GM18519 (cell line): ENCODE measurements at regions not wholly inside any gene's neighbourhood (a gene's known extent, or its start where the extent isn't known, plus 50 kb on each side); places are given as distances from the start of the nearest gene placed in this dataset.
"Not testable (repeated sequence)": the region's sequence is repeated elsewhere in the genome, so short reads cannot be mapped to it uniquely, and the experiment has no call there.

Source experiments
- ATAC-seq: cut with Tn5 transposase; IDR thresholded peaks from one replicate; pipeline ENCODE4 v1.9.1; 2021; ENCODE audit warnings: mild to moderate bottlenecking, moderate library complexity; ENCODE audit not compliant: unreplicated experiment, low FRiP score

DNA sequence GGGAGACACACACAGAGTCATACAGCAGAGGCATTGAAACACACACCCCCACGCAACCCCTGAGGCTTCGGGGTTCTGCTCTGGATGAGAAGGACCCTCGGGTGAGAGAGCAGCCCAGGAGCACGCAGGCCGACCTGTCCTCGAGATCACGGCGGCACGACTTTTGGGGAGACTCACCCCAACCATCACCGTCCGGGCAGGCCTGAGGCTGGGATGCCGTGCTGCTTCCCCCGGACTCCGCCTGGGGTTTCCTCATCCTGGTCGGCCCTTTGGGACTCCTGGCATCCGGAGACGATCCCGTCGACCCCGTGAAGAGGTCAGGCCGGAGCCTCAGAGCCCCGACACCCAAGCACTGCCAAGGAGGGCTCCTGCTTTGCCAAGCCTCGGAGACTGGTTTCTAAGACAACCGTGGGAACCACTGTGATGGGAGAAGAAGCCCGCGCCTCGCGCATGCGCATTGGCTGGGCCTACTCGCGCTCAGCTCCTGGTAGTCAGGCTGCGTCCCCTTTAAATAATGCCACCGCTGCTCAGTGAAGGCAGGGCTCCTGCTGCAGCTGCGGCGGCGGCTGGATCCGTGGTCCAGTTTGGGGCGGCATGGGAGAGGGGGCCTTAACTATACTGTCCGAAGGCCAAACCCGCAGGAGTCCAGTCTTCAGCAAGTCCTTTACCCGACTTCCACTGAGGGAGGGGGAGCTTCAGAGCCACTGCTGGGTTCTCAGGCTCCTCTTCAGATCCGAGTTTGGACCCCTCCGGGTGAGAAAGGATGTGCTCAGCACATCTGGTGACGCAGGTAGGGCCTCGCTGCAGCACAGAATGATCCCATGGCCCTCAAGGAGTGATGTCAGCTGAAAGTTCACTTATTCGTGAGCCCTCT, 171.4 kb upstream of the ZNF337 start:
- no peak for ATAC-seq

DNA sequence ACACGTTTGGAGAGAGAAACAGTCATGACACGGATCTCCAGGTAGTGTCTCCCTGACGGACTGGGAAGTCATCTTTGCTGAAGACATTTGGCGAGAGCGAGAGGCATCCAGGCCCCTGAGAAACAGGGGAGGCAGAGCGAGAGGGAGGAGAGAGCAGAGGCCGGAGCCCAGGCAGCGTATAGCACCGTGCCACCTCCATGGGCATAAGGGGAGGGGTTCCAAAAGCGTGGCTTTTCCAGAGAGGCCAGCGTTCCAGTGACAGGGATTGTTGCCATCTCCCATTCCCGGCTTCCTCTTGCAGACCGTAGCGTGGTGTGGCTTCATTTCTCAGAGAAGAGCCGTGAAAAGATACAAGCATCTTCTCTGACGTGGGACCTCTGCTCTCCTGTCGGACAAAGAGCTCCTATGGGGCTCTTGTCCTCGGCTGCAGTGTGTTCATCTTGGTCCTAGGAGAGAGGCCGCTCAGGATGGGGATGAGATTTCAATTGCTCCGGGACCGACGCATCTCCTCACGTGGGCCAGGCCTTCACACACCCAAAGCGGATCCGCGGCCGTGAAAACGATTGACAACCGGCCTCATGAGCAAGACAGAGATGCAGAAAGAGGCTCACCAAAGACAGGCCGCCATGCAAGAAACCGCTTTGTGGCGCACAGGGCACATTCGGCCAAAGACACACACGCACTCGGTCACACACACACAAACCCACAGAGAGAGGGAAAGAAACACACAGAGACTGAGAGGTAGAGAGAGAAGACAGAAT, 170.5 kb upstream of the ZNF337 start:
- ATAC-seq = not testable (repeated sequence)

DNA sequence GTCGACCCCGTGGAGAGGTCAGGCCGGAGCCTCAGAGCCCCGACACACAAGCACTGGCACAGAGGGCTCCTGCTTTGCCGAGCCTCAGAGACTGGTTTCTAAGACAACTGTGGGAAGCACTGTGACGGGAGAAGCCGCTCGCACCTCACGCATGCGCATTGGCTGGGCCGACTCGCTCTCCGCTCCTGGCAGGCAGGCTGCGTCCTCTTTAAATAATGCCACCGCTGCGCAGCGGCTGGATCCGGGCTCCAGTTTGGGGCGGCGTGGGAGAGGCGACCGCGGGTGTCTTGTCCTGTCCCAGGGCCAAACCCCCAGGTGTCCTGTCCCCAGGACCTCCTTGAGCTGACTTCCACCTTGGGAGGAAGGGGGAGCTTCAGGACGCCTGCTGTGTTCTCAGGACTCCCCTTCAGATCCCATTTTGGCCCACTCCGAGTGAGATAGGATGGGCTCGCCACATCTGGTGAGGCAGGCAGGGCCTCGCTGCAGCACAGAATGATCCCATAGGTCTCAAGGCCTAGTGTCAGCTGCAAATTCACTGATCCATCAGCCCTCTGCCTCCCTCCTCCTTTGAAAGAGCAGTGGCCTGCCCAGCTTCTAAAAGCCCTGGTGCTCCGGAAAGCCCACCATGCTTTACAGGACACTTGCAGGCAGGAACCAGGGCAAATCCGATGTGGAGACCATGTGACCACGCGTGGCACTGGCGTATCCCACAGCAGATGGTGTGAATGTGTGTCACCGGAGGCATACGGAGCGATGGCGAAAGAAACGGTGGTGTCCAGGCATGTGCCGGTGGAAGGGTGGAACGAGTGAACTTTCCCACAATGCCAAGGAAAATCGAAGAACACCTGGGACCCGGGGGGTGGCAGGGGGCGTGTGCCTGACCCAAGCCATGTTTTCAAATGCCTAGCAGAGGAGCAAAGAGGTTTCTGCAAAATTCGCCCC, 169.3 kb upstream of the ZNF337 start:
- no peak for ATAC-seq

DNA sequence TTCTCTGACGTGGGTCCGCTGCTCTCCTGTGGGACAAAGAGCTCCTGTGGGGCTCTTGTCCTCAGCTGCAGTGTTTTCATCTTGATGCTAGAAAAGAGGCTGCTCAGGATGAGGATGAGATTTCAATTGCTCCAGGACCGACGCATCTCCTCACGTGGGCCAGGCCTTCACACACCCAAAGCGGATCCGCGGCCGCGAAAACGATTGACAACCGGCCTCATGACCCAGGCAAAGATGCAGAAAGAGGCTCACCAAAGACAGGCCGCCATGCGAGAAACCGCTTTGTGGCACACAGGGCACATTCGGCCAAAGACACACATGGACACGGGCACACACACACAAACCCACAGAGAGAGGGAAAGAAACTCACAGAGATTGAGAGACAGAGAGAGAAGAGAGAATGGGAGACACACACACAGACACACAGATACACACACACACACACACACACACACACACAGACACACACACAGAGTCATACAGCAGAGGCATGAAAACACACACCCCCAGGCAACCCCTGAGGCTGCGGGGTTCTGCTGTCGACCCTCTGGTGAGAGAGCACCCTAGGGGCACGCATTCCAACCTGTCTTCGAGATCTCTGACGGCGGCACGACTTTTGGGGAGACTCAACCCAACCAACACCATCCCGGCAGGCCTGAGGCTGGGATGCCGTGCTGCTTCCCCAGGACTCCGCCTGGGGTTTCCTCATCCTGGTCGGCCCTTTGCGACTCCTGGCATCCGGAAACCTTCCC, 168.5 kb upstream of the ZNF337 start:
- ATAC-seq = not testable (repeated sequence)

DNA sequence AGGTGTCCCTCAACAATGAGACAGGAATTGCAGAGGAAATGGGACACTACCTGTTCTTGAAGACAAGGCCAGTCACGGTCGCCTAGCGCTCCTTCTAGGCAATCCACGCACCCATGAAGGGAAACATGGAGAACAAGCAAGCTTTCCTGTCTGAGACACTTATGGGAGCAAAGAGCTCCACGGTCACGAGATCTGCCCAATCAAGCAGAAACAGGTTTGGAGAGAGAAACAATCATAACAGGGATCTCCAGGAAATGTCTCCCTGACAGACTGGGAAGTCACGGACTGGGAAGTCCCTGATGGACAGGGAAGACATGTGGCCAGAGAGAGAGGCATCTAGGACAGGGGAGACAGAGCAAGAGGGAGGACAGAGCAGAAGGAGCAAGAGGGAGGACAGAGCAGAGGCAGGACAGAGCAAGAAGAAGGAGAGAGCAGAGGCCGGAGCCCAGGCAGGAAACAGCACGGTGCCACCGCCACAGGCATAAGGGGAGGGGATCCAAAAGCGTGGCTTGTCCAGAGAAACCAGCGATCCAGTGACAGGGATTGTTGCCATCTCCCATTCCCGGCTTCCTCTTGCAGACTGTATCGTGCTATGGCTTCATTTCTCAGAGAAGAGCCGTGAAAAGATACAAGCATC, 167.8 kb upstream of the ZNF337 start:
- ATAC-seq = no peak

DNA sequence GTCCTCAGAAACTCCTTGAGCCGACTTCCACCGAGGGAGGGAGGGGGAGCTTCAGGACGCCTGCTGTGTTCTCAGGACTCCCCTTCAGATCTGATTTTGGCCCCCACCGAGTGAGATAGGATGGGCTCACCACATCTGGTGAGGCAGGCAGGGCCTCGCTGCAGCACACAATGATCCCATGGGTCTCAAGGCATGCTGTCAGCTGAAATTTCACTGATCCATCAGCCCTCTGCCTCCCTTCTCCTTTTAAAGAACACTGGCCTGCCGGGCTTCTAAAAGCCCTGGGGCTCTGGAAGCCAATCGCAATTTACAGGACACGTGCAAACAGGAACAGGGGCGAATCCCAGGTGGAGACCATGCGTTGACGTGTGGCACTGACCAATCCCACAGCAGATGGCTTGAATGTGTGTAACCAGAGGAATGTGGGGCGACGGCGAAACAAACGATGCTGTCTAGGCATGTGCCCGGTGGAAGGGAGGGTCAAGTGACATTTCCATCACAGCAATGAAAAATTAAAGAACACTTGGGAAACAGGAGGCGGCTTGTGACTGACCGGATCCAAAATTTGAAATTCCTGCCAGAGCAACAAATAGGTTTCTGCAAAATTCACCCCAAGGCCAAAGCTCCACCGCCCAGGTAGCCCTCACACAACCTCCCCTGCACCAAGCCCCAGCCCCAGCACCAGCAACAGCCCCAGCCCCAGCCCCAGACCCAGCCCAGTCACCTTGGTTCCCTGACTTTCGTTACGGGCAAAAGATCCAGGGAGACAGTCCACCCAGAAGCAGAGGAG, 167.1 kb upstream of the ZNF337 start:
- ATAC-seq = no peak

DNA sequence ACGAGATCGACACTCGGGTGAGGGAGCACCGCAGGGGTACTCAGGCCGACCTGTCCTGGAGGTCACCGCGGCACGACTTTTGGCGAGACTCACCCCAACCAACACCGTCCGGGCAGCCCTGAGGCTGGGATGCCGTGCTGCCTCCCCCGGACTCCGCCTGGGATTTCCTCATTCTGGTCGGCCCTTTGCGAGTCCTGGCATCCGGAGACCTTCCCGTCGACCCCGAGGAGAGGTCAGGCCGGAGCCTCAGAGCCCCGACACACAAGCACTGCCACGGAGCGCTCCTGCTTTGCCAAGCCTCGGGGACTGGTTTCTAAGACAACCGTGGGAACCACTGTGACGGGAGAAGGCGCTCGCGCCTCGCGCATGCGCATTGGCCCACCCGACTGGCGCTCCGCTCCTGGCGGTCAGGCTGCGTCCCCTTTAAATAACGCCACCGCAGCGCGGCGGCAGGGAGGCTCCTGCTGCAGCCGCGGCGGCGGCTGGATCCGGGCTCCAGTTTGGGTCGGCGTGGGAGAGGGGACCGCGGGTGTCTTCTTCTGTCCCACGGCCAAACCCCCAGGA, 166.4 kb upstream of the ZNF337 start:
- ATAC-seq = peak; percentile 60

DNA sequence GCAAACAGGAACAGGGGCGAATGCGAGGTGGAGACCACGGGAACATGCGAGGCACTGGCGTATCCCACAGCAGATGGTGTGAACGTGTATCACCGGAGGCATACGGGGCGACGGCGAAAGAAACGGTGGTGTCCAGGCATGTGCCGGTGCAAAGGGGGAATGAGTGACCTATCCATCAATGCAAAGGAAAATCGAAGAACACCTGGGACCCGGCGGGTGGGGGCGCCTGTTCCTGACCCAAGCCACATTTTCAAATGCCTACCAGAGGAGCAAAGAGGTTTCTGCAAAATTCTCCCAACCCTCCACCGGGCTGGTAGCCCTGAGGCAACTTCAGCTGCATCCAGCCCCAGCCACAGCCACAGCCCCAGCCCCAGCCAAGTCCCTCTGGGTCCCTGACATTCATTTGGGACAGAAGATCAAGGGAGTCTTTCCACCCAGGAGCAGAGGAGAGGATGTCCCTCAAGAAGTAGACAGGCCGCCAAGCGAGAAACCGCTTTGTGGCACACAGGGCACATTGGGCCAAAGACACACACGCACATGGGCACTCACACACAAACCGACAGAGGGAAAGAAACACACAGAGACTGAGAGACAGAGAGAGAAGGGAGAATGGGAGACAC, 164.0 kb upstream of the ZNF337 start:
- ATAC-seq = no peak

DNA sequence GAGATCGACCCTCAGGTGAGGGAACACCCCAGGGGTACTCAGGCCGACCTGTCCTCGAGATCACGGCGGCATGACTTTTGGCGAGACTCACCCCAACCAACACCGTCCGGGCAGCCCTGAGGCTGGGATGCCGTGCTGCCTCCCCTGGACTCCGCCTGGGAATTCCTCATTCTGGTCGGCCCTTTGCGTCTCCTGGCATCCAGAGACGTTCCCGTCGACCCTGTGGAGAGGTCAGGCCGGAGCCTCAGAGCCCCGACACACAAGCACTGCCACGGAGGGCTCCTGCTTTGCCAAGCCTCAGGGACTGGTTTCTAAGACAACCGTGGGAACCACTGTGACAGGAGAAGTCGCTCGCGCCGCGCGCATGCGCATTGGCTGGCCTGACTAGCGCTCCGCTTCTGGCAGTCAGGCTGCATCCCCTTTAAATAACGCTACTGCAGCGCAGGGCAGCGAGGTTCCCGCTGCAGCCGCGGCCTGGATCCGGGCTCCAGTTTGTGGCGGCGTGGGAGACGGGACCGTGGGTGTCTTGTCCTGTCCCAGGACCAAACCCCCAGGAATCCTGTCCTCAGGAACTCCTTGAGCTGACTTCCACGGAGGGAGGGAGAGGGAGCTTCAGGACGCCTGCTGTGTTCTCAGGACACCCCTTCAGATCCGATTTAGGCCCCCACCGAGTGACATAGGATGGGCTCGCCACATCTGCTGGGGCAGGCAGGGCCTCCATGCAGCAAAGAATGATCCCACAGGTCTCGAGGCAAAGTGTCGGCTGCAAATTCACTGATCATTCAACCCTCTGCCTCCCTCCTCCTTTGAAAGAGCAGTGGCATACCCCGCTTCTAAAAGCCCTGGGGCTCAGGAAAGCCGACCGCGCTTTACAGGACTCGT, 163.2 kb upstream of the ZNF337 start:
- no peak for ATAC-seq

DNA sequence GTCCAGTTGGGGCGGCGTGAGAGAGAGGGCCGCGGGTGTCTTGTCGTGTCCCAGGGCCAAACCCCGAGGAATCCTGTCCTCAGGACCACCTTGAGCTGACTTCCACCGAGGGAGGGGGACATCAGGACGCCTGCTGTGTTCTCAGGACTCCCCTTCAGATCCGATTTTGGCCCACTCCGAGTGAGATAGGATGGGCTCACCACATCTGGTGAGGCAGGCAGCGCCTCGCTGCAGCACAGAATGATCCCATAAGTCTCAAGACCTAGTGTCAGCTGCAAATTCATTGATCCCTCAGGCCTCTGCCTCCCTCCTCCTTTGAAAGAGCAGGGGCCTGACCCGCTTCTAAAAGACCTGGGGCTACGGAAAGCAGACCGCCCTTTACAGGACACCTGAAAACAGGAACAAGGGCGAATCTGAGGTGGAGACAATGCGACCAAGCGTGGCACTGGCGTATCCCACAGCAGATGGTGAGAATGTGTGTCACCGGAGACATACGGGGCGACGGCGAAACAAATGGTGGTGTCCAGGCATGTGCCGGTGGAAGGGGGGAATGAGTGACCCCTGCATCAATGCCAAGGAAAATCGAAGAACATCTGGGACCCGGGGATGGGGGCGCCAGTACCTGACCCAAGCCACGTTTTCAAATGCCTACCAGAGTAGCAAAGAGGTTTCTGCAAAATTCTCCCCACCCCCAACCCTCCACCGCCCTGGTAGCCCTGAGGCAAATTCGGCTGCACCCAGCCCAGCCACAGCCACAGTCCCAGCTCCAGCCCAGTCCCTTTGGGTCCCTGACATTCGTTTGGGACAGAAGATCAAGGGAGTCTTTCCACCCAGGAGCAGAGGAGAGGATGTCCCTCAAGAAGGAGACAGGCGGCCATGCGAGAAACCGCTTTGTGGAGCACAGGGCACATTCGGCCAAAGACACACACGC, 162.1 kb upstream of the ZNF337 start:
- no peak for ATAC-seq

DNA sequence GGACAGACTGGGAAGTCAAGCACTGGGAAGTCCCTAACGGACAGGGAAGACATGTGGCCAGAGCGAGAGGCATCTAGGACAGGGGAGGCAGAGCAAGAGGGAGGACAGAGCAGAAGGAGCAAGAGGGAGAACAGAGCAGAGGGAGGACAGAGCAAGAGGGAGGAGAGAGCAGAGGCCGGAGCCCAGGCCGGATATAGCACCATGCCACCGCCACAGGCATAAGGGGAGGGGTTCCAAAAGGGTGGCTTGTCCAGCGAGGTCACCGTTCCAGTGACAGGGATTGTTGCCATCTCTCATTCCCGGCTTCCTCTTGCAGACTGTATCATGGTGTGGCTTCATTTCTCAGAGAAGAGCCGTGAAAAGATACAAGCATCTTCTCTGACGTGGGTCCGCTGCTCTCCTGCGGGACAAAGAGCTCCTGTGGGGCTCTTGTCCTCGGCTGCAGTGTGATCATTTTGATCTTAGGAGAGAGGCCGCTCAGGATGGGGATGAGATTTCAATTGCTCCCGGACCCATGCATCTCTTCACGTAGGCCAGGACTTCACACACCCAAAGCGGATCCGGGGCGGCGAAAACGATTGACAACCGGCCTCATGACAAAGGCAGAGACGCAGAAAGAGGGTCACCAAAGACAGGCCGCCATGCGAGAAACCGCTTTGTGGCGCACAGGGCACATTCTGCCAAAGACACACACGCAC, 160.6 kb upstream of the ZNF337 start:
- ATAC-seq = not testable (repeated sequence)

DNA sequence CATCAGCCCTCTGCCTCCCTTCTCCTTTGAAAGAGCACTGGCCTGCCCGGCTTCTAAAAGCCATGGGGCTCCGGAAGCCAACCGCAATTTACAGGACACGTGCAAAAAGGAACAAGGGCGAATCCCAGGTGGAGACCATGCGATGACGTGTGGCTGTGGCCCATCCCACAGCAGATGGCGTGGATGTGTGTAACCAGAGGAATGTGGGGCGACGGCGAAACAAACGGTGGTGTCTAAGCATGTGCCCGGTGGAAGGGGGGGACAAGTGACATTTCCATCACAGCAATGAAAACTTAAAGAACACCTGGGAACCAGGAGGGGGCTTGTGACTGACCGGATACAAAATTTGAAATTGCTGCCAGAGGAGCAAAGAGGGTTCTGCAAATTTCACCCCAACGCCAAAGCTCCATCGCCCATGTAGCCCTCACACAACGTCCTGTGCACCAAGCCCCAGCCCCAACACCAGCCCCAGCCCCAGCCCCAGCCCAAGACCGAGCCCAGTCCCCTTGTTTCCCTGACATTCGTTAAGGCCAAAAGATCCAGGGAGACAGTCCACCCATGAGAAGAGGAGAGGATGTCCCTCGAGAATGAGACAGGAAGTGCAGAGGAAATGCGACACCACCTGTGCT, 159.7 kb upstream of the ZNF337 start:
- no peak for ATAC-seq

DNA sequence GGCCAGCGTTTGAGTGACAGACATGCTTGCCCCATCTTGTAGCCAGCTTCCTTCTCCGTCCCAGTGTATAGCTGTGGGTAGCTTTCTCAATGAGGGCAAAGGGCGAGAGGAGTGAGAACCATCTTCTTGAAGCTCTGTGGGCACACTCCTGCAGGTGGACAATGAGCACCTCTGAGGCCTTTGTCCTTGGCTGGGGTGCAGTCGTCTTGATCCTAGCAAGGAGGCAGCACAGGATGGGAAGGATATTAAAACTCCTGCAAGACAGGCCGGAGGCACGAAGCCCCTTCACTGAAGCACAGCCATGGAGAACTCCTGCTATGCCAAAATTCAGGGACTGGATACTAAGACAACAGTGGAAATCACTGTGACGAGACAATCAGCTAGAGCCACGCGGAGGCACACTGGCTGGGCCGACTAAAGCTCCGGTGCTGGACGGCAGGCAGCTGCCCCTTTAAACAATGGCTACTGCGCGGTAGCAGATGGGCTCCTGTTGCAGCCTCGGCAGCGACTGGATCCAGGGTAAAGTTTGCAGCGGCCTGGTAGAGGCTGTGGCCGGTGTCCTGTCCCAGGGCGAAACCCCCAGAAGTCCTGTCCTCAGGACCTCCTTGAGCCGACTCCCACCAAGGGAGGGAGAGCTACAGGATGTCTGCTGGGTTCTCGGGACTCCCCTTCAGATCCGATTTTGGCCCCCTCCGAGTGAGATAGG, 159.0 kb upstream of the ZNF337 start:
- not testable (repeated sequence) for ATAC-seq

DNA sequence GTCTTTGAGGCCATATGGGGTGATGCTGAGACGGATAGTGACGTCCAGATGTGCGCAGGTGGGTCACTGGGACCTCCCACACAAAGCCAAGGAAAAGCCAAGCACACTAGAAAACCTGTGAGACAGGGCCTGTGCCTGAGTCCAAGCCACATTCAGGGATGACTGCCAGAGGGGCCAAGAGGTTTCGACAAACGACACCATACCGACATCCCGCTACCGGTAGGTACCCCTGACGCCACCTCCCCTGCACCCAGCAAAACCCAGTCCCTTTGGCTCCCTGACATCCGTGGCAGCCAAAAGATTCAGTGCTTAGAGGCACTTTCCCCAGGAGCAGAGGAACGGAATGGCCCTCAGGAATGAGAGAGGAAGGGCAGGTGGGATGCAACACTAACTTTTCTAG, 158.0 kb upstream of the ZNF337 start:
- not testable (repeated sequence) for ATAC-seq
